ENCODE measurements at regions not wholly inside any gene's neighbourhood (a gene's known extent, or its start where the extent isn't known, plus 50 kb on each side); places are given as distances from the start of the nearest gene placed in this dataset.
"Not testable (repeated sequence)": the region's sequence is repeated elsewhere in the genome, so short reads cannot be mapped to it uniquely, and the experiment has no call there.

- no peak for DNase-seq (ENCODE audit: extremely low read depth in 1 of 11, low read depth in 9 of 11, low spot score in 4 of 11)
Observed at GRCh38 chr6:26170951-26171841, 84.0 kb downstream of the HFE start.

GRCh38 chr6:26172608-26172968, 85.4 kb downstream of the HFE start:
- peak in 1 of 11 donors; percentile 48 for DNase-seq (ENCODE audit: extremely low read depth in 1 of 11, low read depth in 9 of 11, low spot score in 4 of 11)

GRCh38 chr6:26173836-26174145, 86.6 kb downstream of the HFE start:
- DNase-seq (ENCODE audit: extremely low read depth in 1 of 11, low read depth in 9 of 11, low spot score in 4 of 11) = no peak

DNA sequence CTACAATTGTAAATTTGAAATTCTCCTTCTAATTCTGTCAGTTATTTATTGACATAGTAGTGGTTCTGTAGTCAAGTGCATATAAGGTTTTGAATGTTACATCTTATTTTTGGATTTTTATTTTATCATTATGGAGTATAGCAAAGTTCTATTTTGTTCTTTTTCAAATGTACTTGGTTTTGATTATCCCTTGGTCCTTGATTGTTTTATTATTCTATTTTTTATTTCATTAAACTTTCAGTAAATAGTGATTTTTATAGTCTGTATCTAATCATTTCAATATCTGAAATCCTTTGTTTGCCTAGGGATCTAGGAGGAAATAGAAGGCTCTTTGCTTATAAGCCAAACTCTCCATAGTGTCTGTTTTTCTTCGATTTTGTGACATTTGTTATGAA, 87.8 kb downstream of the HFE start:
- DNase-seq (ENCODE audit: extremely low read depth in 1 of 11, low read depth in 9 of 11, low spot score in 4 of 11) = no peak

- DNase-seq (ENCODE audit: extremely low read depth in 1 of 11, low read depth in 9 of 11, low spot score in 4 of 11) = peak in 1 of 11 donors; percentile 30
Observed at GRCh38 chr6:26175428-26176181, 88.4 kb downstream of the HFE start.

DNA sequence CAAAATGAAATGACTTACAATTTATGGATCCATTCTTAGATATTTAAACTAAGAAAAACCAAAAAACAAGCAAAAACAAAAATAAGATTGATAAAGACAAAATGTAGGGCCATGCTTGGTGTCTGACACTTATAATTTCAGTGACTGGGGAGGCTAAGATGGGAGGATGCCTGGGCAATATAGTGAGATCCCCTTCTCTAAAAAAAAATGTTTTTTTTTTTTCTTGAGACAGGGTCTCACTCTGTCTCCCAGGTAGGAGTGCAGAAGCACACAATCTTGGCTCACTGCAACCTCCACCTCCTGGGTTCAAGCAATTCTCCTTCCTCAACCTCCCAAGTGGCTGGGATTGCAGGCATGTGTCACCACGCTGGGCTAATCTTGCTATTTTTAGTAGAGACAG, 92.4 kb downstream of the HFE start:
- DNase-seq (ENCODE audit: extremely low read depth in 1 of 11, low read depth in 9 of 11, low spot score in 4 of 11) = no peak

GRCh38 chr6:26180346-26180745, 93.1 kb downstream of the HFE start:
- no peak for DNase-seq (ENCODE audit: extremely low read depth in 1 of 11, low read depth in 9 of 11, low spot score in 4 of 11)

DNA sequence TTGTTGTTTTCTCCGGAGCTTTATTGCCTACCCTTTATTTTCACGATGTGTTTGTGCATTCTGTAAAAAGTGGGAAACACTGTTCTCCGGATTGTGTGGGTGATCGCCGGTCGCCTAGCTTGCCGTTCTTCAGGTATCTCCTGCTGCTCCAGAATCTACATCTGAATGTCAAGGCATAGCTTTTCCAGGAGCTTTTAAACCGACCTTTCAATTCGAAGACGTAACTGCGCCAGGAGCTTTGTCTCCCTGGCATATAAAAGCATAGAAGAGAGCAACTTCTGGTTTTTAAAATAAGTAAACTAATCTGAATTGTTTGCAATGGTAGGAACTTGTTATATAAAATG, 96.0 kb downstream of the HFE start:
- no peak for DNase-seq (ENCODE audit: extremely low read depth in 1 of 11, low read depth in 9 of 11, low spot score in 4 of 11)

- peak in 7 of 11 donors; percentile 77 to 95 (median 91) for DNase-seq (ENCODE audit: extremely low read depth in 1 of 11, low read depth in 9 of 11, low spot score in 4 of 11)
Observed at GRCh38 chr6:26183581-26184366, 96.5 kb downstream of the HFE start.

DNA sequence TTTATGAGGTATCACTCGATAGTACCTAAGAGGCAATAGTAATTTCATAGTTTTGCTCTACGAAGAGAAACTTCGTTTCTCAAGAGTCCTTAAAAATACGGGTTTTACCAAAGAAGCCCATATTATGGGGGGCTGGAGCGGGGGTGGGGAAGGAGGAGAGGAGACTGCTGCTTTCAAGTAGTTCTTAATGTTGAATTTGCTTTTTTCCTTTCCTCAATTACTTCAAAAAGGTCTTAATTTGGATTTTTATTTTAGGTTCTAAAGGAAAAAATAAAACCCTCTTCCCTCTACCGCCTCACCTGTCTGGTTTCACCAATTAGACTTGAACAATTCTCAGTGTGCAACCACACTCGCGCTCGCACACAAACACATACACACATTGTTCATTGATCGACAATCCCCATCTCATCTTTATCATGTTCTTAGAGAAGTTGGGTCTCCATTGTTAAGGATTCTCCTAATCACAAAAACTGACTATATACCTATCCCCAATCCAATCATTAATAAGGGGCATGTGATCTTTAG, 97.2 kb downstream of the HFE start:
- DNase-seq (ENCODE audit: extremely low read depth in 1 of 11, low read depth in 9 of 11, low spot score in 4 of 11) = no peak

DNA sequence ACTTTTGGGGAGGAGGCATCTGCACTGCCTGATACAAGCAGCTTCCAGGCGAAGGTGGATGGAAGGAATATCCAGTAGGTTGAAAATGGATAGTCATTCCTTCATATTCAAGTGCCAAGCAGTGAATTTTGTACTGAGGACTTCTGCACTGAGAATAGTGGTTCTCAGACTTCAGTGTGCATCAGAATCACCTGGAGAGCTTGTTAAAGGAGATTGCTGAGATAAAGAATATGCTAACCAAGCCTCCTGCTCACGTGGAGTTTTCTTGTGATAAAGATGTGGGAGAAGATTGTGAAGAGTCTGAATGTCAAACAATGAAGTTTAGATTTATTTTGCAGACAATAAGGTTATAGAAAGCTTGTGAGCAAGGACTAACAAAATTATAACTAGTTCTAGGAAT, 97.8 kb downstream of the HFE start:
- DNase-seq (ENCODE audit: extremely low read depth in 1 of 11, low read depth in 9 of 11, low spot score in 4 of 11) = no peak

DNA sequence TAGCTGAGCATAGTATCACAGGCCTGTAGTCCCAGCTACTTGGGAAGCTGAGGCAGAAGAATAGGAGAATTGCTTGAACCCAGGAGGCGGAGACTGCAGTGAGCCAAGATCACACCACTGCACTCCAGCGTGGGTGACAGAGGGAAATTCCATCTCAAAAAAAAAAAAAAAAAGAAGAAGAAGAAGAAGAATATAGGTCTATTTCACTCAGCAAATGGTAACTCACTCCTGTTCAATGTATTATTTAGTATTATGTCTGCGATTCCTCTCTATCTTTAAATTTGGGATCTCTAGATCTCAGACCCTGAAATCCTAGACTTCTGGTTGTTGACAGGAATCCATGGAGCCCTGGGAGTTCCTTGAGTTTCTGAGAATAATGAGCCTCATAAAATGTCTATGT, 98.6 kb downstream of the HFE start:
- DNase-seq (ENCODE audit: extremely low read depth in 1 of 11, low read depth in 9 of 11, low spot score in 4 of 11) = no peak

- no peak for DNase-seq (ENCODE audit: extremely low read depth in 1 of 11, low read depth in 9 of 11, low spot score in 4 of 11)
Observed at GRCh38 chr6:26186652-26187051, 99.4 kb downstream of the HFE start.

- DNase-seq (ENCODE audit: extremely low read depth in 1 of 11, low read depth in 9 of 11, low spot score in 4 of 11) = no peak
Observed at GRCh38 chr6:26187292-26187691, 100.1 kb downstream of the HFE start.

DNA sequence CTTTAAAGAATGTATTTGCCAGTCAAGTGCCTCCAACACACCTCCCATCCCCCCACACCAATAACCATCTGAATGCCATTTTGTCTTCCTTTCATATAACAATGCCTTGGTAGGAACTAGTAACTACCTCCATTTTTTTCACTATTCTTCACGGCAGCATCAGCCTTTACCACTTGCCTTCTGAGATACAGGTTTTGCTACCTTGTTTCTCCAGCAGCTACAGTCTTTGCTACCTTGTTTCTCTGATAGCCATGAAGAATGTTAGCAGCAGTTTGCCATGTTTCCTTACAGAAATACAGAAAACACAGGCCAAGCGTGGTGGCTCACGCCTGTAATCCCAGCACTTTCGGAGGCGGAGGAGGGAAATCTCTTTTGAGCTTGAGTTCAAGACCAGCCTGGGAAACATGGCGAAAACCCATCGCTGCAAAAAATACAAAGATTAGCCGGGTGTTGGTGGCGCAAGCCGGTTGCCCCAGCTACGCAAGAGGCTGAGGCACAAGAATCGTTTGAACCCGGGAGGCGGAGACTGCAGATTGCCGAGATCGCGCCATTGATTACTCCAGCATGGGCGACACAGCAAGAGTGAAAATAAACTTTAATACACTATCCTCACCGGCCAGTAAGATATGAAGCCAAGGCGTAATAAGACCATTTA, 100.9 kb downstream of the HFE start:
- DNase-seq (ENCODE audit: extremely low read depth in 1 of 11, low read depth in 9 of 11, low spot score in 4 of 11) = no peak

GRCh38 chr6:26191512-26191911, 104.3 kb downstream of the HFE start:
- not testable (repeated sequence) for DNase-seq (ENCODE audit: extremely low read depth in 1 of 11, low read depth in 9 of 11, low spot score in 4 of 11)

GRCh38 chr6:26193467-26194328, 106.5 kb downstream of the HFE start:
- no peak for DNase-seq (ENCODE audit: extremely low read depth in 1 of 11, low read depth in 9 of 11, low spot score in 4 of 11)

DNA sequence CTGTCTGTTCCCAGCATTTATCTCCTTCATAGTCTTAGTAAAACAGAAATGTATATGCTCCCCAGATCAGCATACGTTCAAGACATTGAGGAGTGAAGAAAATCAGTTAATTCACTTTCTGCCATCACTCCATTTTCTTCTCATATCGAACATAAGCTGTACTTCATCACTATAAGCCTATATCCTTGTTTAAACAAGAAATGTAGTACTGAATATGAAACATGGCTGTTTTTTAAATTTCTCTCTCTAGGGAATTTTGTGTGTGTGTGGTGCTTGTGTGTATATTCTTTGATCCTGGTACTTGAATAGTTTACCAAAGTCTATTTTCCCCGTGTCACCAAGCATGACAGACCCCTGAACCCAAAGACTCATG, 107.1 kb downstream of the HFE start:
- no peak for DNase-seq (ENCODE audit: extremely low read depth in 1 of 11, low read depth in 9 of 11, low spot score in 4 of 11)
